ENCODE measurements at regions not wholly inside any gene's neighbourhood (a gene's known extent, or its start where the extent isn't known, plus 50 kb on each side); places are given as distances from the start of the nearest gene placed in this dataset.

DNA sequence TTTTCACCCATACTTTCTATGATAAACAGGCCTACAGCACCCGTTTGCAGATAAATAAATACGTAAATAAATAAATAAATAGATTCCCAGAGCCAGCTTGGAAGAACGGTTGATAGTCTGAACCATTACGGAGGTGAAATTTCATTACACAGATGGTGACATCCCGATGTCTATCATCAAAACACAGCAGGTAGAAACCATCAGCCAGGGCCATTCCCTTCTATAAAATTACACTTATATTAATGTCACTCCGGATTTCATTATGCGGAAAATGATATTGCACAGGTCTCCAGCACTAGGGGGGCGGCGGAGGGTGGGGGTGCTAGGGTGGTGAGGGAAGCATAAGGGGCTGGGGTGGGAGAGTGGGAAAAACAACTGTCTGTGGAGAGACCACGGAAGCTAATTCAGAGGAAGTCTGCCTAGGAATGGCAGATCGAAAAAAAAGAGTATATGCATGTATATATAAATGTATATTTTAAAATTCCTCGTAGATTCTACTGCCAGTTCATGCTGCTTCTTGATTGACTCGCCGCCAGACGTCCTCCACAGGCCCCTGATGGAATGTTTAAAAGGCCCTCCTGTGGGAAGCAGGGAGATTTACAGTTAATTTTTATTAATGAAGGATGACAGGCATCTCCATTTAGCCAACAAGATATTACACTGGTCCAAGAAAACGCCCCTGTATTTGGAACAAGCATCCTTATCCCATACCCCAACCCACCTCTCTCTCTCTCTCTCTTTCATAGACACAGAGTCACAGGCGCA is 1906.0 kb upstream of the PIK3C3 start:
- TF ChIP-seq, protein P1, sequence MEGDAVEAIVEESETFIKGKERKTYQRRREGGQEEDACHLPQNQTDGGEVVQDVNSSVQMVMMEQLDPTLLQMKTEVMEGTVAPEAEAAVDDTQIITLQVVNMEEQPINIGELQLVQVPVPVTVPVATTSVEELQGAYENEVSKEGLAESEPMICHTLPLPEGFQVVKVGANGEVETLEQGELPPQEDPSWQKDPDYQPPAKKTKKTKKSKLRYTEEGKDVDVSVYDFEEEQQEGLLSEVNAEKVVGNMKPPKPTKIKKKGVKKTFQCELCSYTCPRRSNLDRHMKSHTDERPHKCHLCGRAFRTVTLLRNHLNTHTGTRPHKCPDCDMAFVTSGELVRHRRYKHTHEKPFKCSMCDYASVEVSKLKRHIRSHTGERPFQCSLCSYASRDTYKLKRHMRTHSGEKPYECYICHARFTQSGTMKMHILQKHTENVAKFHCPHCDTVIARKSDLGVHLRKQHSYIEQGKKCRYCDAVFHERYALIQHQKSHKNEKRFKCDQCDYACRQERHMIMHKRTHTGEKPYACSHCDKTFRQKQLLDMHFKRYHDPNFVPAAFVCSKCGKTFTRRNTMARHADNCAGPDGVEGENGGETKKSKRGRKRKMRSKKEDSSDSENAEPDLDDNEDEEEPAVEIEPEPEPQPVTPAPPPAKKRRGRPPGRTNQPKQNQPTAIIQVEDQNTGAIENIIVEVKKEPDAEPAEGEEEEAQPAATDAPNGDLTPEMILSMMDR (IDR thresholded peaks at IDR 0.05; ENCODE audit: low read depth, low read length, missing input control), result no peak
- TF ChIP-seq JUND (IDR thresholded peaks at IDR 0.05) (no peak), YY1 (IDR thresholded peaks at IDR 0.05) (no peak)

Measured in liver (tissue), 3 donors.